LNCaP clone FGC (cell line): ENCODE measurements at regions not wholly inside any gene's neighbourhood (a gene's known extent, or its start where the extent isn't known, plus 50 kb on each side); places are given as distances from the start of the nearest gene placed in this dataset.

Experiments used
- DNase-seq: peaks from one replicate; pipeline ENCODE4 v3.0.0-alpha.2; 2011; ENCODE audit warnings: low read depth
- H3K4me3 ChIP-seq: 2 replicates; pipeline ENCODE4 v1.5.1; 2011; ENCODE audit warnings: mild to moderate bottlenecking, low read depth, low read length, control low read depth
- TF ChIP-seq, protein P1 (sequence below): IDR thresholded peaks from 2 replicates; pipeline ENCODE4 v1.5.1; 2012; ENCODE audit warnings: mild to moderate bottlenecking; ENCODE audit not compliant: control insufficient read depth, insufficient read depth; ENCODE audit errors: extremely low read depth

DNA sequence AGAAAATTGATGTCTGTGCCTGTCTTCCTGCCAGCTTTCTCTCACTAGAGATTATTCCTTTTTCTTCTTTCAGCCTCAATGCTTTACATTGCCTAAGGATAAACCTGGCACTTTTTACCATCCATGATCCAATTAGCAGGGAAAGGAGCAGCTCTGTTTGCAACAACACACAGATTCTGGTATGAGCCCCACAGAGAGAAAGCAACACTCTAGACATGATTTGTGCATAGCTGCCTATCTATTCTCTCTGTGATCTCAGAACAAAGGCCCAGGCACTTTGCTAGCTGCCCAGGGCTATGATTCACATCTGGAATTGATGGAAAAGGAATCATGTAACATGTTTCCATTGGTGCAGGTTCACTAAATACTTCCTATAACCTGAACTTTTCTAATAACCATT, 685.0 kb downstream of the ETS1 start:
- no peak for DNase-seq
- no peak overlapping the region for H3K4me3 ChIP-seq
- TF ChIP-seq, protein P1, sequence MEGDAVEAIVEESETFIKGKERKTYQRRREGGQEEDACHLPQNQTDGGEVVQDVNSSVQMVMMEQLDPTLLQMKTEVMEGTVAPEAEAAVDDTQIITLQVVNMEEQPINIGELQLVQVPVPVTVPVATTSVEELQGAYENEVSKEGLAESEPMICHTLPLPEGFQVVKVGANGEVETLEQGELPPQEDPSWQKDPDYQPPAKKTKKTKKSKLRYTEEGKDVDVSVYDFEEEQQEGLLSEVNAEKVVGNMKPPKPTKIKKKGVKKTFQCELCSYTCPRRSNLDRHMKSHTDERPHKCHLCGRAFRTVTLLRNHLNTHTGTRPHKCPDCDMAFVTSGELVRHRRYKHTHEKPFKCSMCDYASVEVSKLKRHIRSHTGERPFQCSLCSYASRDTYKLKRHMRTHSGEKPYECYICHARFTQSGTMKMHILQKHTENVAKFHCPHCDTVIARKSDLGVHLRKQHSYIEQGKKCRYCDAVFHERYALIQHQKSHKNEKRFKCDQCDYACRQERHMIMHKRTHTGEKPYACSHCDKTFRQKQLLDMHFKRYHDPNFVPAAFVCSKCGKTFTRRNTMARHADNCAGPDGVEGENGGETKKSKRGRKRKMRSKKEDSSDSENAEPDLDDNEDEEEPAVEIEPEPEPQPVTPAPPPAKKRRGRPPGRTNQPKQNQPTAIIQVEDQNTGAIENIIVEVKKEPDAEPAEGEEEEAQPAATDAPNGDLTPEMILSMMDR: no peak

DNA sequence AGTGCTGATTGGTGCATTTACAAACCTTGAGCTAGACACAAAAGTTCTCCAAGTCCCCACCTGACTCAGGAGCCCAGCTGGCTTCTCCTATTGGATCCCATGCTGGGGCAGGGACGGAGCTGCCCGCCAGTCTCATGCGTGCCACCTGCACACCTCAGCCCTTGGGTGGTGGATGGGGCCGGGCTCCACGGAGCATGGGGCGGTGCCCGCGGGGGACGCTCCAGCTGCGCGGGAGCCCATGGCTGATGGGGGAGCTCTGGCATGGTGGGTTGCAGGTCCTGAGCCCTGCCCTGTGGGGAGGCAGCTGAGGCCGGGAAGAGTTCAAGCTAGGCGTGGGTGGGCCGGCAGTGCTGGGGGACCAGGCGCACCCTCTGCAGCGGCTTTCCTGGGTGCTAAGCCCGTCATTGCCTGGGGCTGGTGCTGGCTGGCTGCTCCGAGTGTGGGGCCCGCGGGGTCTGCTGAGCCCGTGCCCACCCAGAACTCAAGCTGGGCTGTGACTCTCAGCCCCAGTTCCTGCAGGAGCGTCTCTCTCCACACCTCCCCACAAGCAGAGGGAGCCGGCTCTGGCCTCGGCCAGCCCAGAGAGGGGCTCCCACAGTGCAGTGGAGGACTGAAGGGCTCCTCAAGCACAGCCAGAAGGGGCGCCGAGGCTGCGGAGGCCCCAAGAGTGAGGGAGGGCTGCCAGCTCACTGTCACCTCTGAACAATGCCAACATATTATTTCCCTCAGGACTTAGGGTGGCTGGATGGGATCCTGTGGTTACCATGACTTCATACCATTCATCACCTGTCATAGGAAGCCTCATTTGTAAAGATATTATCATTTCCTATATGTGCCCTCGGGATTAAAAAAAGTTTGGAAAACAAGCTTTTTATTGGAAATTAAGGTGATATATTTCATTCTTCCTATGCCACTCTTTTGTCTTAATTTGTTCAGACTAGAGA, 688.7 kb downstream of the ETS1 start:
- H3K4me3 ChIP-seq: no peak overlapping the region
- TF ChIP-seq, protein P1: no peak
- no peak for DNase-seq

DNA sequence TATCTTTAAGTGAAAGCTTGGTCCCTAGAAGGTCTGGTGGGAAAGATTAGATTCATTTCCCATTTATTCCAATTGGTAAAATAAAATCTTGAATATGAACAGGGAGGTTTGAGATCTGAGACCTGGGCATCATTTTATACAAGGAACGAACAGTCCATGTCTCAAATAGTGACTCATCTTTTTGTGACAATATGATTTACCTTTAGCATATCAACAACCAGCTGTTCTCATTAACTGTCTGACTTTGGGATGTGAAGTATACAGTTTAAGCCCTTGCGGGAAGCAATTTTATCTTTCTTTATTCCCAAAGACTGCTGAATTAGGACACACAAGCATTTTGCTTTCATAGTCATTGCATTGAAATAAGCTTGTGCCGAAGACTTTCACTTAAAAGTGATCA, 691.6 kb downstream of the ETS1 start:
- no peak for DNase-seq
- no peak overlapping the region for H3K4me3 ChIP-seq
- TF ChIP-seq, protein P1: no peak

DNA sequence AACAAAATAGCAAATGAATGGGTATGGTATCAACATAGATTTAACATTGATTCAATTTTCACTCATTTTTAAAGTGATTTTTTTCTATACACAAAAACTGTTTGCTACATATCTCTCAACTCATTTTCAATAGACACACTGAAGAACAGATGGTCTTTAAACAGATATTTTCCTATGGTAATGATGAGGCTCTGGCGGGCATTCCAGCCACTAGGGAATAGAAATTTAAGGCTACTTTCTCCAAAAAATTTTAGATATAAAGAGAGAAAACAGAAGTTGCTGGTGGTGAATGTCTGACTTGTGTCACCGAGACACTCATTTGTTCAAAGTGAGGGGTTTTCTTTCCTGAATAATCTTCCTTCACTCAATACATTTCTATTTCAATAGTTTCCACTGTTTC, 693.0 kb downstream of the ETS1 start:
- no peak overlapping the region for H3K4me3 ChIP-seq
- no peak for DNase-seq
- TF ChIP-seq, protein P1: no peak

DNA sequence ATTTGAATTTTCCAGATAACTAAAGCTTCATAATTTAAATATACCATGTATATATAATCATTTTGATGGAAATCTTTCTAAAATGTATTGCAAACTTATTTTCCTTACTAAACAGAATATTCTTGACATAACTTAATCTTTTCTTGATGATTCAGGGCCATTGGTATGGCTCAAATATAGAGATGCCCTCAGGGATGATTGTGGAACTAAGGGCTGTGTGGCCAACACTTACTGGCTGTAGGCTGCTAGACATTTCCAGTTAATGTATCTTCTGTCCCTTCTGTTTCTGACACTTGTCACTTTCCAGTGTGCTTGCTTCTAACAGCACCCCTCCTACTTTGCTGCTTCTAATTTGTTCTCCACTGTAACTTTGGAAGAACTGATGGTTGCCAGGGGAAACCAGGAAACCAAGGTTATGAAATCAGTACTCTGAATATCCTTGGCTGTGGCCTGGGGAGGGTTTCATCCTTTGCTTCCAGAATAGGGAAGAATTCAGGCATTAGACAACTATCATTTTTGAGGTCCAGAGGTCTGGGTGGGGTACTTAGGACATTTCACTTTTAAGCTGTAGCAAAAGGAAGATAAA, 697.2 kb downstream of the ETS1 start:
- TF ChIP-seq, protein P1: no peak
- DNase-seq: no peak
- H3K4me3 ChIP-seq: no peak overlapping the region

DNA sequence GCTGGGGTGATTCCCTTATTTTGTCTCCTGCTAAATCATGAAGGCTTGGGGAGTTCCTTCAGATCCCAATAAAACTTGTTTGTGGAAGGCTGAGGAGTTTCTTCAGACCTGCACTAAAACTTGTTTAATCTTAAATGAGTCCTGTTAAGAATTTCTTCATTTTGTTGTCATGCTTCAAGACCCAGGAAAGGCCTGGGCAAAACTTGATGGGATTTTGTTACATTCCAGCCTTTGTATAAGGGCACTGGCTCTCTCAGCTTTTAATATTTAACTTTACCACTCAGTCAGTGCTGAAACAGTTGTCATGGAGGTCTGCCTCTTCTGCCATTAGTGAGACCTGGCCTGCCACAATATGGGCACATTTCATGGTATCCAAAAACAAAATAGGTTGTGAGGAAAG, 699.0 kb downstream of the ETS1 start:
- H3K4me3 ChIP-seq: no peak overlapping the region
- no peak for DNase-seq
- TF ChIP-seq, protein P1: no peak
